ENCODE measurements at regions not wholly inside any gene's neighbourhood (a gene's known extent, or its start where the extent isn't known, plus 50 kb on each side); places are given as distances from the start of the nearest gene placed in this dataset.

GRCh38 chr6:95352064-95352795, 225.1 kb upstream of the MANEA start:
- Histone ChIP-seq H3K79me2 (ENCODE audit: insufficient read depth, low read length) (no peaks in the 10 kb centered on the region), H3K9ac (ENCODE audit: insufficient read depth, low read length, poor library complexity, severe bottlenecking) (no peak overlapping the region), H3K9me3 (replicated peaks in 1 of 2; ENCODE audit: control insufficient read depth in 1 of 2, insufficient read depth in 1 of 2, low read length in 2 of 2) (peaks cover 0 to 4% of the 10 kb centered on the region in 2 donors), H3K36me3 (replicated peaks in 1 of 2; ENCODE audit: control insufficient read depth in 1 of 2, insufficient read depth in 2 of 2, low read length in 2 of 2) (no peaks in the 10 kb centered on the region), H3K4me1 (ENCODE audit: control insufficient read depth in 1 of 2, insufficient read depth in 2 of 2, low read length in 2 of 2) (no peaks in the 10 kb centered on the region), H3K4me2 (replicated peaks; ENCODE audit: extremely low read depth, low read length, poor library complexity, severe bottlenecking) (no peak overlapping the region), H3K4me3 (replicated peaks in 1 of 3; ENCODE audit: low read depth in 2 of 3, low read length in 3 of 3) (no peak overlapping the region), H2AFZ (ENCODE audit: insufficient read depth, low read depth, low read length, poor library complexity, severe bottlenecking) (no peak overlapping the region), H4K20me1 (ENCODE audit: insufficient read depth, low read length) (no peaks in the 10 kb centered on the region), H3K27me3 (ENCODE audit: control insufficient read depth in 2 of 2, insufficient read depth in 2 of 2, low read length in 2 of 2) (no peaks in the 10 kb centered on the region), H3K27ac (ENCODE audit: low read depth in 1 of 2, low read length in 2 of 2) (no peak overlapping the region)
- Mint-ChIP-seq H3K9me3 (peaks cover 0 to 8% (median 2%) of the 10 kb centered on the region in 7 donors), H3K4me3 (no peak overlapping the region), H3K27me3 (ENCODE audit: low read depth in 3 of 3) (peaks cover 0 to 2% (median 0%) of the 10 kb centered on the region in 3 donors), H3K27ac (no peak overlapping the region), H3K36me3 (no peaks in the 10 kb centered on the region), H3K4me1 (no peaks in the 10 kb centered on the region)
- no CpG with 5 or more reads among the region's 3 CpGs for WGBS (ENCODE audit: insufficient coverage)
- no peak for TF ChIP-seq CTCF (IDR thresholded peaks at IDR 0.05)
- intact Hi-C loops (cut with micrococcal nuclease): no loop called here
- no peak for DNase-seq

GRCh38 chr6:95354551-95354950, 222.8 kb upstream of the MANEA start:
- DNase-seq: no peak
- no peak overlapping the region for H3K4me3 Mint-ChIP-seq
- no peaks in the 10 kb centered on the region for H3K4me1 Mint-ChIP-seq
- H3K27ac Mint-ChIP-seq: no peak overlapping the region
- Histone ChIP-seq H3K4me1 (ENCODE audit: control insufficient read depth in 1 of 2, insufficient read depth in 2 of 2, low read length in 2 of 2) (no peaks in the 10 kb centered on the region), H3K4me2 (replicated peaks; ENCODE audit: extremely low read depth, low read length, poor library complexity, severe bottlenecking) (no peak overlapping the region), H2AFZ (ENCODE audit: insufficient read depth, low read depth, low read length, poor library complexity, severe bottlenecking) (no peak overlapping the region), H3K79me2 (ENCODE audit: insufficient read depth, low read length) (no peaks in the 10 kb centered on the region), H3K9ac (ENCODE audit: insufficient read depth, low read length, poor library complexity, severe bottlenecking) (no peak overlapping the region), H3K27me3 (ENCODE audit: control insufficient read depth in 2 of 2, insufficient read depth in 2 of 2, low read length in 2 of 2) (no peaks in the 10 kb centered on the region), H3K9me3 (replicated peaks in 1 of 2; ENCODE audit: control insufficient read depth in 1 of 2, insufficient read depth in 1 of 2, low read length in 2 of 2) (peaks cover 0 to 4% of the 10 kb centered on the region in 2 donors), H3K27ac (ENCODE audit: low read depth in 1 of 2, low read length in 2 of 2) (no peak overlapping the region), H3K4me3 (replicated peaks in 1 of 3; ENCODE audit: low read depth in 2 of 3, low read length in 3 of 3) (no peak overlapping the region), H3K36me3 (replicated peaks in 1 of 2; ENCODE audit: control insufficient read depth in 1 of 2, insufficient read depth in 2 of 2, low read length in 2 of 2) (no peaks in the 10 kb centered on the region), H4K20me1 (ENCODE audit: insufficient read depth, low read length) (no peaks in the 10 kb centered on the region)
- peaks cover 0 to 2% (median 0%) of the 10 kb centered on the region in 3 donors for H3K27me3 Mint-ChIP-seq (ENCODE audit: low read depth in 3 of 3)
- WGBS (ENCODE audit: insufficient coverage): 82% methylated on average over 8 of the region's 10 CpGs
- peaks cover 0 to 8% (median 2%) of the 10 kb centered on the region in 7 donors for H3K9me3 Mint-ChIP-seq
- TF ChIP-seq CTCF (IDR thresholded peaks at IDR 0.05): no peak
- intact Hi-C loops (cut with micrococcal nuclease): no loop called here
- H3K36me3 Mint-ChIP-seq: no peaks in the 10 kb centered on the region

Measured in CD14-positive monocyte (primary cell).